ENCODE measurements at regions not wholly inside any gene's neighbourhood (a gene's known extent, or its start where the extent isn't known, plus 50 kb on each side); places are given as distances from the start of the nearest gene placed in this dataset.
"Not testable (repeated sequence)": the region's sequence is repeated elsewhere in the genome, so short reads cannot be mapped to it uniquely, and the experiment has no call there.

- in situ Hi-C loops (cut with HindIII; ENCODE audit: low sequenced_read_pairs): no loop called here
- no peak overlapping the region for H3K4me3 ChIP-seq (ENCODE audit: low read depth, low read length)
- TF ChIP-seq CTCF (IDR thresholded peaks at IDR 0.05; ENCODE audit: low read depth, low read length, missing control alignments): no peak
- DNase-seq (ENCODE audit: low read depth): no peak
Measured at GRCh38 chrX:13194291-13195103, 125.4 kb downstream of the ATXN3L start.

- TF ChIP-seq CTCF (IDR thresholded peaks at IDR 0.05; ENCODE audit: low read depth, low read length, missing control alignments): no peak
- H3K4me3 ChIP-seq (ENCODE audit: low read depth, low read length): no peak overlapping the region
- DNase-seq (ENCODE audit: low read depth): no peak
- in situ Hi-C loops (cut with HindIII; ENCODE audit: low sequenced_read_pairs): no loop called here
Measured at GRCh38 chrX:13190051-13190450, 129.8 kb downstream of the ATXN3L start.

- no peak overlapping the region for H3K4me3 ChIP-seq (ENCODE audit: low read depth, low read length)
- no peak for TF ChIP-seq CTCF (IDR thresholded peaks at IDR 0.05; ENCODE audit: low read depth, low read length, missing control alignments)
- DNase-seq (ENCODE audit: low read depth): no peak
- in situ Hi-C loops (cut with HindIII; ENCODE audit: low sequenced_read_pairs): no loop called here
Measured at GRCh38 chrX:13189380-13189779, 130.5 kb downstream of the ATXN3L start.

- no peak overlapping the region for H3K4me3 ChIP-seq (ENCODE audit: low read depth, low read length)
- TF ChIP-seq CTCF (IDR thresholded peaks at IDR 0.05; ENCODE audit: low read depth, low read length, missing control alignments): no peak
- in situ Hi-C loops (cut with HindIII; ENCODE audit: low sequenced_read_pairs): no loop called here
- no peak for DNase-seq (ENCODE audit: low read depth)
Measured at GRCh38 chrX:13188731-13189309, 131.0 kb downstream of the ATXN3L start.

GRCh38 chrX:13186643-13187042, 133.2 kb downstream of the ATXN3L start:
- in situ Hi-C loops (cut with HindIII; ENCODE audit: low sequenced_read_pairs): not testable (repeated sequence)

GRCh38 chrX:13180807-13181206, 136.4 kb upstream of the FAM9C start:
- no peak for TF ChIP-seq CTCF (IDR thresholded peaks at IDR 0.05; ENCODE audit: low read depth, low read length, missing control alignments)
- no peak for DNase-seq (ENCODE audit: low read depth)
- in situ Hi-C loops (cut with HindIII; ENCODE audit: low sequenced_read_pairs): no loop called here
- no peak overlapping the region for H3K4me3 ChIP-seq (ENCODE audit: low read depth, low read length)

More at GRCh38 chrX:13186643-13187042, 133.2 kb downstream of the ATXN3L start:
- not testable (repeated sequence) for H3K4me3 ChIP-seq (ENCODE audit: low read depth, low read length); DNase-seq (ENCODE audit: low read depth)

GRCh38 chrX:13179586-13179985, 135.2 kb upstream of the FAM9C start:
- no peak for TF ChIP-seq CTCF (IDR thresholded peaks at IDR 0.05; ENCODE audit: low read depth, low read length, missing control alignments)
- DNase-seq (ENCODE audit: low read depth): no peak
- no peak overlapping the region for H3K4me3 ChIP-seq (ENCODE audit: low read depth, low read length)
- in situ Hi-C loops (cut with HindIII; ENCODE audit: low sequenced_read_pairs): no loop called here
